Retinal pigment epithelial cell (primary cell): ENCODE measurements at regions not wholly inside any gene's neighbourhood (a gene's known extent, or its start where the extent isn't known, plus 50 kb on each side); places are given as distances from the start of the nearest gene placed in this dataset.

Experiments
- DNase-seq: peaks from one replicate; pipeline ENCODE4 v3.0.0-alpha.2; 2010; ENCODE audit warnings: low read depth
- H3K4me3 ChIP-seq: 2 replicates; pipeline ENCODE4 v1.5.1; 2011; ENCODE audit warnings: mild to moderate bottlenecking, low read length, control low read depth, moderate library complexity
- CTCF ChIP-seq: conservative IDR thresholded peaks from 2 replicates; pipeline ENCODE4 v1.5.1; 2011; ENCODE audit warnings: low read depth, low read length, control low read depth, inconsistent platforms

GRCh38 chr16:55151561-55152305 is 172.3 kb upstream of the IRX6 start:
- no peak for TF ChIP-seq CTCF
- DNase-seq: no peak
- H3K4me3 ChIP-seq: no peak overlapping the region

- no peak overlapping the region for H3K4me3 ChIP-seq
- no peak for DNase-seq
- TF ChIP-seq CTCF: no peak
Measured at GRCh38 chr16:55152875-55153390, 171.1 kb upstream of the IRX6 start.

GRCh38 chr16:55154262-55154661 is 169.7 kb upstream of the IRX6 start:
- DNase-seq: no peak
- no peak for TF ChIP-seq CTCF
- no peak overlapping the region for H3K4me3 ChIP-seq

- TF ChIP-seq CTCF: no peak
- H3K4me3 ChIP-seq: no peak overlapping the region
- no peak for DNase-seq
Measured at GRCh38 chr16:55154956-55155355, 169.0 kb upstream of the IRX6 start.

GRCh38 chr16:55155815-55156214 is 168.2 kb upstream of the IRX6 start:
- TF ChIP-seq CTCF: no peak
- DNase-seq: no peak

GRCh38 chr16:55169780-55170179 is 154.2 kb upstream of the IRX6 start:
- H3K4me3 ChIP-seq: no peak overlapping the region
- no peak for DNase-seq

More at GRCh38 chr16:55155815-55156214, 168.2 kb upstream of the IRX6 start:
- H3K4me3 ChIP-seq: no peak overlapping the region

More at GRCh38 chr16:55169780-55170179, 154.2 kb upstream of the IRX6 start:
- no peak for TF ChIP-seq CTCF
